Osteoblast (primary cell): ENCODE measurements at regions not wholly inside any gene's neighbourhood (a gene's known extent, or its start where the extent isn't known, plus 50 kb on each side); places are given as distances from the start of the nearest gene placed in this dataset.

Experiments used
- DNase-seq: peaks from one replicate; pipeline ENCODE4 v3.0.0; 2011; ENCODE audit warnings: low spot score, mixed read lengths; ENCODE audit not compliant: insufficient read length; ENCODE audit errors: missing footprints
- H2AFZ ChIP-seq: 2 replicates; pipeline ENCODE4 v1.6.0; 2011; ENCODE audit warnings: mild to moderate bottlenecking, low read length
- H3K27ac ChIP-seq: 2 replicates; pipeline ENCODE4 v1.5.1; 2011; ENCODE audit warnings: mild to moderate bottlenecking, low read depth, low read length, moderate library complexity
- H3K27me3 ChIP-seq: 2 replicates; pipeline ENCODE4 v1.6.0; 2012; ENCODE audit warnings: mild to moderate bottlenecking, control low read depth, inconsistent platforms, low read length, moderate library complexity; ENCODE audit not compliant: insufficient read depth
- H3K36me3 ChIP-seq: 2 replicates; pipeline ENCODE4 v1.5.1; 2011; ENCODE audit warnings: mild to moderate bottlenecking, low read length, control low read depth, moderate library complexity; ENCODE audit not compliant: insufficient read depth
- H3K4me1 ChIP-seq: 2 replicates; pipeline ENCODE4 v1.5.1; 2011; ENCODE audit warnings: mild to moderate bottlenecking, low read length, control low read depth, moderate library complexity; ENCODE audit not compliant: insufficient read depth
- H3K4me2 ChIP-seq: 2 replicates; pipeline ENCODE4 v1.6.0; 2011; ENCODE audit warnings: mild to moderate bottlenecking, low read length; ENCODE audit not compliant: insufficient read depth
- H3K4me3 ChIP-seq: fragments of 200-600 bp; sonication (generic); 3 replicates; pipeline ENCODE4 v1.5.1; 2012; ENCODE audit warnings: mild to moderate bottlenecking, low read length, inconsistent platforms; ENCODE audit not compliant: insufficient read depth
- H3K79me2 ChIP-seq: 2 replicates; pipeline ENCODE4 v1.6.0; 2012; ENCODE audit warnings: mild to moderate bottlenecking, low read length, control low read depth, inconsistent platforms; ENCODE audit not compliant: insufficient read depth
- H3K9me3 ChIP-seq: 2 replicates; pipeline ENCODE4 v1.5.1; 2011; ENCODE audit warnings: low read depth, low read length, control low read depth
- H4K20me1 ChIP-seq: 2 replicates; pipeline ENCODE4 v1.6.0; 2012; ENCODE audit warnings: mild to moderate bottlenecking, low read length, control low read depth; ENCODE audit not compliant: insufficient read depth
- CTCF ChIP-seq: IDR thresholded peaks from 2 replicates; pipeline ENCODE4 v1.5.1; 2011; ENCODE audit warnings: mild to moderate bottlenecking, low read depth, low read length, moderate library complexity; ENCODE audit errors: extremely low read depth

GRCh38 chr15:38085931-38086568 lies 151.6 kb downstream of the TMCO5A start:
- peak; percentile 35 for DNase-seq
- no peaks in the 10 kb centered on the region for H3K27me3 ChIP-seq
- no peaks in the 10 kb centered on the region for H3K9me3 ChIP-seq
- no peak overlapping the region for H3K27ac ChIP-seq
- no peak for TF ChIP-seq CTCF
- H3K4me2 ChIP-seq: peak overlapping the region; percentile 20
- no peaks in the 10 kb centered on the region for H3K36me3 ChIP-seq
- peak overlapping the region; percentile 49 for H2AFZ ChIP-seq
- H3K79me2 ChIP-seq: no peaks in the 10 kb centered on the region
- no peak overlapping the region for H3K4me3 ChIP-seq
- peaks cover 15% of the 10 kb centered on the region for H3K4me1 ChIP-seq
- H4K20me1 ChIP-seq: no peaks in the 10 kb centered on the region

GRCh38 chr15:38086611-38087010 lies 152.2 kb downstream of the TMCO5A start:
- H2AFZ ChIP-seq: no peak overlapping the region
- H3K4me2 ChIP-seq: no peak overlapping the region
- no peak overlapping the region for H3K4me3 ChIP-seq
- H3K4me1 ChIP-seq: peaks cover 15% of the 10 kb centered on the region
- H3K27me3 ChIP-seq: no peaks in the 10 kb centered on the region
- no peaks in the 10 kb centered on the region for H3K79me2 ChIP-seq
- H4K20me1 ChIP-seq: no peaks in the 10 kb centered on the region
- H3K36me3 ChIP-seq: no peaks in the 10 kb centered on the region
- no peaks in the 10 kb centered on the region for H3K9me3 ChIP-seq
- no peak overlapping the region for H3K27ac ChIP-seq
- no peak for TF ChIP-seq CTCF
- no peak for DNase-seq

GRCh38 chr15:38088971-38089370 lies 154.5 kb downstream of the TMCO5A start:
- H3K4me2 ChIP-seq: no peak overlapping the region
- H3K79me2 ChIP-seq: no peaks in the 10 kb centered on the region
- H4K20me1 ChIP-seq: no peaks in the 10 kb centered on the region
- H3K27ac ChIP-seq: no peak overlapping the region
- H3K36me3 ChIP-seq: no peaks in the 10 kb centered on the region
- no peak overlapping the region for H2AFZ ChIP-seq
- TF ChIP-seq CTCF: no peak
- DNase-seq: no peak
- no peak overlapping the region for H3K4me3 ChIP-seq
- H3K4me1 ChIP-seq: peaks cover 15% of the 10 kb centered on the region
- H3K27me3 ChIP-seq: no peaks in the 10 kb centered on the region
- H3K9me3 ChIP-seq: no peaks in the 10 kb centered on the region

GRCh38 chr15:38090223-38090622 lies 155.8 kb downstream of the TMCO5A start:
- no peak overlapping the region for H2AFZ ChIP-seq

More at GRCh38 chr15:38090223-38090622, 155.8 kb downstream of the TMCO5A start:
- no peak overlapping the region for H3K4me3 ChIP-seq
- no peaks in the 10 kb centered on the region for H3K79me2 ChIP-seq
- TF ChIP-seq CTCF: no peak
- no peak overlapping the region for H3K27ac ChIP-seq
- H3K4me2 ChIP-seq: no peak overlapping the region
- no peak for DNase-seq
- no peaks in the 10 kb centered on the region for H3K36me3 ChIP-seq
- peaks cover 11% of the 10 kb centered on the region for H3K4me1 ChIP-seq
- no peaks in the 10 kb centered on the region for H4K20me1 ChIP-seq
- H3K9me3 ChIP-seq: no peaks in the 10 kb centered on the region
- no peaks in the 10 kb centered on the region for H3K27me3 ChIP-seq
